Endothelial cell of umbilical vein (primary cell): ENCODE measurements at regions not wholly inside any gene's neighbourhood (a gene's known extent, or its start where the extent isn't known, plus 50 kb on each side); places are given as distances from the start of the nearest gene placed in this dataset.

ENCODE experiments used
- BruUV-seq: library from RNA; stranded (reverse); fragments of 400-500 nt; replicated peaks from 2 replicates; lab custom pipeline; 2021; lab: Mats Ljungman, UMichigan
- CTCF ChIA-PET: fragments of 300-600, 350-600 bp; sonication (Branson Sonifier 250); formaldehyde crosslinking; loops from one replicate; lab custom pipeline; 2021; ENCODE audit warnings: antibody characterized with exemption, inconsistent platforms; lab: Charles Lee
- POLR2A ChIA-PET: fragments of 300-600, 350-600 bp; sonication (Branson Sonifier 250); formaldehyde crosslinking; loops from one replicate; lab custom pipeline; 2021; ENCODE audit warnings: antibody characterized with exemption, inconsistent platforms; lab: Charles Lee
- DNase-seq: peaks from one replicate; pipeline ENCODE4 v3.0.0-alpha.2; 2011; ENCODE audit warnings: low read depth, low spot score
- FAIRE-seq: peaks from 2 replicates; lab custom pipeline; 2011; peaks lifted over from hg19 to GRCh38; lab: Jason Lieb, UNC
- H2AFZ ChIP-seq: 2 replicates; pipeline ENCODE4 v1.6.0; 2012; ENCODE audit warnings: low read depth, low read length, control low read depth, inconsistent platforms
- H3K27ac ChIP-seq: 2 replicates; pipeline ENCODE4 v1.5.1; 2011; ENCODE audit warnings: low read depth, mild to moderate bottlenecking, control low read depth, low read length, moderate library complexity; ENCODE audit not compliant: insufficient read depth
- H3K27me3 ChIP-seq, 2 experiments: 2 replicates each; pipeline versions ENCODE4 v1.6.0 to v1.6.1; 2011; ENCODE audit warnings: low read length in 2 of 2, mixed read lengths in 1 of 2; ENCODE audit not compliant: control insufficient read depth in 2 of 2, insufficient read depth in 2 of 2
- H3K36me3 ChIP-seq, 2 experiments: 2 replicates in 1 of 2; 3 replicates in 1 of 2; pipeline ENCODE4 v1.5.1; 2011; ENCODE audit warnings: low read length in 2 of 2, mild to moderate bottlenecking in 1 of 2, moderate library complexity in 1 of 2; ENCODE audit not compliant: control insufficient read depth in 2 of 2, insufficient read depth in 2 of 2; ENCODE audit errors: extremely low read depth in 1 of 2
- H3K4me1 ChIP-seq: 3 replicates; pipeline ENCODE4 v1.5.1; 2011; ENCODE audit warnings: mild to moderate bottlenecking, low read length; ENCODE audit not compliant: control insufficient read depth, insufficient read depth; ENCODE audit errors: extremely low read depth
- H3K4me2 ChIP-seq: 2 replicates; pipeline ENCODE4 v1.6.1; 2011; ENCODE audit warnings: low read length, control low read depth, mixed read lengths; ENCODE audit not compliant: insufficient read depth
- H3K4me3 ChIP-seq, 3 experiments: fragments of 200-600 bp in 1 of 3; sonication (generic), shearing (Covaris generic) in 1 of 3; replicated peaks in 1 of 3; 2 replicates each; pipeline ENCODE4 v1.5.1; 2011 to 2016; ENCODE audit warnings: control low read depth in 3 of 3, low read length in 3 of 3, mild to moderate bottlenecking in 2 of 3, inconsistent platforms in 1 of 3, low read depth in 1 of 3, moderate library complexity in 1 of 3; ENCODE audit not compliant: insufficient read depth in 1 of 3
- H3K79me2 ChIP-seq: 2 replicates; pipeline ENCODE4 v1.6.0; 2012; ENCODE audit warnings: low read length, inconsistent platforms; ENCODE audit not compliant: control insufficient read depth, insufficient read depth
- H3K9ac ChIP-seq: replicated peaks from 2 replicates; pipeline ENCODE3; 2011; ENCODE audit warnings: low read length, control low read depth; ENCODE audit not compliant: insufficient read depth; ENCODE audit errors: extremely low read depth
- H3K9me1 ChIP-seq: replicated peaks from 3 replicates; pipeline ENCODE4 v1.6.0; 2011; ENCODE audit warnings: mild to moderate bottlenecking, low read length; ENCODE audit not compliant: control insufficient read depth, insufficient read depth; ENCODE audit errors: extremely low read depth
- H3K9me3 ChIP-seq: replicated peaks from 2 replicates; pipeline ENCODE4 v1.5.1; 2012; ENCODE audit warnings: low read length, inconsistent platforms; ENCODE audit not compliant: control insufficient read depth, insufficient read depth
- H4K20me1 ChIP-seq: replicated peaks from 2 replicates; pipeline ENCODE3; 2011; ENCODE audit warnings: mild to moderate bottlenecking, low read length; ENCODE audit not compliant: control insufficient read depth, insufficient read depth; ENCODE audit errors: extremely low read depth
- EZH2 ChIP-seq: IDR thresholded peaks from 2 replicates; pipeline ENCODE4 v1.6.1; 2012; ENCODE audit warnings: borderline replicate concordance, low read depth, mild to moderate bottlenecking, moderate library complexity, low read length, inconsistent platforms; ENCODE audit not compliant: severe bottlenecking
- FOS ChIP-seq: IDR thresholded peaks from 2 replicates; pipeline ENCODE4 v1.6.1; 2011; ENCODE audit warnings: mild to moderate bottlenecking, low read length, moderate library complexity, borderline replicate concordance; ENCODE audit not compliant: insufficient read depth
- GATA2 ChIP-seq: IDR thresholded peaks from 2 replicates; pipeline ENCODE4 v1.7.0; 2011; ENCODE audit warnings: low read depth, mild to moderate bottlenecking, moderate library complexity, mixed read lengths, low read length; ENCODE audit not compliant: insufficient read length, insufficient read depth
- JUN ChIP-seq: IDR thresholded peaks from 2 replicates; pipeline ENCODE4 v1.6.1; 2011; ENCODE audit warnings: borderline replicate concordance, low read depth; ENCODE audit not compliant: insufficient read length, insufficient read depth
- MYC ChIP-seq: IDR thresholded peaks from one replicate; pipeline ENCODE4 v1.6.1; 2011; ENCODE audit warnings: mild to moderate bottlenecking, low read depth, low read length
- POLR2A ChIP-seq: IDR thresholded peaks from 2 replicates; pipeline ENCODE4 v1.6.1; 2012; ENCODE audit warnings: low read depth, mild to moderate bottlenecking, control low read depth, low read length
- POLR2AphosphoS5 ChIP-seq: IDR thresholded peaks from 2 replicates; pipeline ENCODE4 v1.6.1; 2012; ENCODE audit warnings: low read depth, mild to moderate bottlenecking, control low read depth, low read length, moderate library complexity; ENCODE audit not compliant: insufficient read depth
- dilution Hi-C: fragments of 300-500 bp; cut with MboI; formaldehyde crosslinking; loops from one replicate; pipeline ENCODE4 v1.15.0; 2019; ENCODE audit warnings: low sequenced_read_pairs; ENCODE audit not compliant: extremely low pct_ligation_motif_present
- intact Hi-C: fragments of 100-400 bp; cut with micrococcal nuclease; formaldehyde crosslinking; loops from one replicate; pipeline ENCODE4 v1.10.0; 2022
- TF ChIP-seq, protein P1 (sequence below), 2 donors: IDR thresholded peaks; 1 replicate in 1 of 2; 2 replicates in 1 of 2; pipeline ENCODE4 v1.5.1; 2011; ENCODE audit warnings: low read length in 2 of 2, mild to moderate bottlenecking in 2 of 2, moderate library complexity in 2 of 2, control low read depth in 1 of 2, inconsistent platforms in 1 of 2, low read depth in 1 of 2; ENCODE audit not compliant: insufficient read depth in 1 of 2; ENCODE audit errors: extremely low read depth in 1 of 2
- TF ChIP-seq, protein P2 (sequence below): IDR thresholded peaks from 2 replicates; pipeline ENCODE4 v1.6.1; 2011; ENCODE audit not compliant: insufficient read depth, insufficient read length

DNA sequence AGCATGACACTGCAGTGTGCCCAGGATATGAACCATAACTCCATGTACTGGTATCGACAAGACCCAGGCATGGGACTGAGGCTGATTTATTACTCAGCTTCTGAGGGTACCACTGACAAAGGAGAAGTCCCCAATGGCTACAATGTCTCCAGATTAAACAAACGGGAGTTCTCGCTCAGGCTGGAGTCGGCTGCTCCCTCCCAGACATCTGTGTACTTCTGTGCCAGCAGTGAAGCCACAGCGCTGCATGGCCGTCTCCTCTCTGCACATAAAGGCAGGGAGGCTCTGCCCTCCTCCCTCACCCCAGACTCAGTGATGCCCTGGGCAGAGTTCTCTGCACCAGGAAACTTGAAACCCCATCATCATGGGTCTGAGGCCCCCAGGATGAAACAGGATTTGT, 70.7 kb upstream of the PRSS58 start:
- no peak overlapping the region for H3K27ac ChIP-seq
- H3K9me1 ChIP-seq: no peaks in the 10 kb centered on the region
- no peaks in the 10 kb centered on the region for H3K27me3 ChIP-seq
- TF ChIP-seq, protein P1, sequence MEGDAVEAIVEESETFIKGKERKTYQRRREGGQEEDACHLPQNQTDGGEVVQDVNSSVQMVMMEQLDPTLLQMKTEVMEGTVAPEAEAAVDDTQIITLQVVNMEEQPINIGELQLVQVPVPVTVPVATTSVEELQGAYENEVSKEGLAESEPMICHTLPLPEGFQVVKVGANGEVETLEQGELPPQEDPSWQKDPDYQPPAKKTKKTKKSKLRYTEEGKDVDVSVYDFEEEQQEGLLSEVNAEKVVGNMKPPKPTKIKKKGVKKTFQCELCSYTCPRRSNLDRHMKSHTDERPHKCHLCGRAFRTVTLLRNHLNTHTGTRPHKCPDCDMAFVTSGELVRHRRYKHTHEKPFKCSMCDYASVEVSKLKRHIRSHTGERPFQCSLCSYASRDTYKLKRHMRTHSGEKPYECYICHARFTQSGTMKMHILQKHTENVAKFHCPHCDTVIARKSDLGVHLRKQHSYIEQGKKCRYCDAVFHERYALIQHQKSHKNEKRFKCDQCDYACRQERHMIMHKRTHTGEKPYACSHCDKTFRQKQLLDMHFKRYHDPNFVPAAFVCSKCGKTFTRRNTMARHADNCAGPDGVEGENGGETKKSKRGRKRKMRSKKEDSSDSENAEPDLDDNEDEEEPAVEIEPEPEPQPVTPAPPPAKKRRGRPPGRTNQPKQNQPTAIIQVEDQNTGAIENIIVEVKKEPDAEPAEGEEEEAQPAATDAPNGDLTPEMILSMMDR (IDR thresholded peaks at IDR 0.05; ENCODE audit: extremely low read depth in 1 of 2, insufficient read depth in 1 of 2, low read depth in 1 of 2, low read length in 2 of 2): no peak
- no peak for TF ChIP-seq FOS
- no peak for TF ChIP-seq EZH2
- no peak overlapping the region for H3K9ac ChIP-seq
- intact Hi-C loops: loop anchor here (10.0 kb wide), 1 partner anchor 574 kb away; no protein-coding TSS in a partner anchor
- dilution Hi-C loops: no loop called here
- POLR2A ChIA-PET: no interaction called here
- no peaks in the 10 kb centered on the region for H3K79me2 ChIP-seq
- H3K4me1 ChIP-seq: no peaks in the 10 kb centered on the region
- no peak overlapping the region for H2AFZ ChIP-seq
- H3K9me3 ChIP-seq: no peaks in the 10 kb centered on the region
- H3K4me2 ChIP-seq: no peak overlapping the region
- no peak for DNase-seq
- BruUV-seq: no TSS peak
- no peaks in the 10 kb centered on the region for H4K20me1 ChIP-seq
- CTCF ChIA-PET: no interaction called here
- no peak for FAIRE-seq
- no peaks in the 10 kb centered on the region for H3K36me3 ChIP-seq
- no peak overlapping the region for H3K4me3 ChIP-seq

DNA sequence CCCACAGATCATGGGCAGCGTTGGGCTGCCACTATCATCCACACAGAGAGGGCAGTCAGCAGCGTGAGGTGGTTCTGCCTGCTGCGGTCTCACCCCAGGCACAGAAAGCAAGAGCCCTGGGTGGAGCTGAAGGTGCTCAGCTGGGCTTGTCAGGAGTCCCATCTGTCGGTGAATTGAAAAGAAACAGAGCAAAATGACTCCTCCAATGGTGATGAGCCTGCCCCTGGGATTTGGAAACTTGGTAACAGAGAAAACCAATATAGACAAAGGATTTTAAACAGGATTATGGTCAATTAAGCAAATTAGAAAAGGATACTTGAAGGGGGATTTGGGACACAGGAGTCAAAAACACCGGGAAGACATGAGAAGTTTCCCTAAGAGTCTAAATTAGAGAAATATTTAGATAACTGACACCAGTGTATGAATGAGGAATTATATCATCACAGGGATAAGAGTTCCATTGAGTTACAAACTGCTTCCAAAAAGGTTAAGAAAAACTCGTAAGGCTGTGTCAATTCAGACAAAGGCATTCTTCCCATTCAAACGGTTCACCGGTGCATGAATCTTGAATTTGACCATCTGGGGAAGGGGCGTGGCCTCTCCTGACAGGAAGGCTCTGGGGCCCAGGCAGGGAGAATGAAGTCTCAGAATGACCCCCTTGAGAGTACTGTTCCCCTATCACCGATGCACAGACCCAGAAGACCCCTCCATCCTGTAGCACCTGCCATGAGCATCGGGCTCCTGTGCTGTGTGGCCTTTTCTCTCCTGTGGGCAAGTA, 70.0 kb upstream of the PRSS58 start:
- intact Hi-C loops (loop anchor here (10.0 kb wide), 1 partner anchor 573 kb away; no protein-coding TSS in a partner anchor), dilution Hi-C loops (no loop called here)
- Histone ChIP-seq H3K27ac (no peak overlapping the region), H3K27me3 (no peaks in the 10 kb centered on the region), H3K9me3 (no peaks in the 10 kb centered on the region), H4K20me1 (no peaks in the 10 kb centered on the region), H3K4me2 (no peak overlapping the region), H3K79me2 (no peaks in the 10 kb centered on the region), H3K9ac (no peak overlapping the region), H3K4me1 (no peaks in the 10 kb centered on the region), H3K36me3 (no peaks in the 10 kb centered on the region), H2AFZ (no peak overlapping the region), H3K4me3 (no peak overlapping the region), H3K9me1 (no peaks in the 10 kb centered on the region)
- FAIRE-seq (no peak), DNase-seq (no peak)
- ChIA-PET POLR2A (no interaction called here), CTCF (no interaction called here)
- BruUV-seq: no TSS peak
- TF ChIP-seq GATA2 (no peak), EZH2 (no peak), FOS (no peak), POLR2A (no peak), POLR2AphosphoS5 (no peak), JUN (no peak), MYC (no peak)
- TF ChIP-seq, protein P1 (IDR thresholded peaks at IDR 0.05; ENCODE audit: extremely low read depth in 1 of 2, insufficient read depth in 1 of 2, low read depth in 1 of 2, low read length in 2 of 2): no peak
- TF ChIP-seq, protein P2, sequence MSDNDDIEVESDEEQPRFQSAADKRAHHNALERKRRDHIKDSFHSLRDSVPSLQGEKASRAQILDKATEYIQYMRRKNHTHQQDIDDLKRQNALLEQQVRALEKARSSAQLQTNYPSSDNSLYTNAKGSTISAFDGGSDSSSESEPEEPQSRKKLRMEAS: no peak
